Liver (tissue), 8 donors: ENCODE measurements at regions not wholly inside any gene's neighbourhood (a gene's known extent, or its start where the extent isn't known, plus 50 kb on each side); places are given as distances from the start of the nearest gene placed in this dataset.

Experiments
- DNase-seq: peaks from one replicate; pipeline ENCODE4 v3.0.0-alpha.2; 2017; ENCODE audit warnings: low spot score
- H3K27ac ChIP-seq, 2 donors: one replicate each; pipeline ENCODE4 v1.7.0; 2013; ENCODE audit warnings: inconsistent platforms in 2 of 2, low read length in 2 of 2, control low read depth in 1 of 2, low read depth in 1 of 2, mild to moderate bottlenecking in 1 of 2
- H3K27me3 ChIP-seq, 4 donors: one replicate each; pipeline versions ENCODE4 v1.6.1 to v1.7.0; 2013; ENCODE audit warnings: low read length in 3 of 4, inconsistent platforms in 1 of 4, mild to moderate bottlenecking in 1 of 4, moderate library complexity in 1 of 4; ENCODE audit not compliant: control insufficient read depth in 4 of 4, insufficient read depth in 4 of 4
- H3K36me3 ChIP-seq, 4 donors: one replicate each; pipeline versions ENCODE4 v1.6.1 to v1.7.0; 2013; ENCODE audit warnings: low read length in 3 of 4, mild to moderate bottlenecking in 3 of 4, low read depth in 1 of 4, moderate library complexity in 1 of 4; ENCODE audit not compliant: control insufficient read depth in 4 of 4, insufficient read depth in 3 of 4
- H3K4me1 ChIP-seq, 4 donors: one replicate each; pipeline versions ENCODE4 v1.6.1 to v1.7.0; 2013; ENCODE audit warnings: low read length in 3 of 4, mild to moderate bottlenecking in 3 of 4, moderate library complexity in 1 of 4; ENCODE audit not compliant: control insufficient read depth in 4 of 4, insufficient read depth in 4 of 4
- H3K4me3 ChIP-seq, 3 donors: one replicate each; pipeline versions ENCODE4 v1.6.1 to v1.7.0; 2013; ENCODE audit warnings: low read length in 3 of 3, control low read depth in 1 of 3, low read depth in 1 of 3, mild to moderate bottlenecking in 1 of 3
- H3K9ac ChIP-seq, 2 donors: one replicate each; pipeline ENCODE4 v1.7.0; 2013; ENCODE audit warnings: low read length in 2 of 2, mild to moderate bottlenecking in 2 of 2, moderate library complexity in 2 of 2, control low read depth in 1 of 2, low read depth in 1 of 2
- H3K9me3 ChIP-seq, 4 donors: one replicate each; pipeline versions ENCODE4 v1.6.1 to v1.7.0; 2013; ENCODE audit warnings: low read length in 3 of 4; ENCODE audit not compliant: control insufficient read depth in 4 of 4
- EGR1 ChIP-seq, 2 donors: IDR thresholded peaks; 2 replicates each; pipeline ENCODE4 v1.6.1; 2016 to 2018; ENCODE audit warnings: antibody characterized with exemption in 2 of 2, low read depth in 2 of 2
- FOXA1 ChIP-seq: IDR thresholded peaks from 2 replicates; pipeline ENCODE4 v1.6.1; 2016; ENCODE audit warnings: antibody characterized with exemption
- FOXA2 ChIP-seq: IDR thresholded peaks from 2 replicates; pipeline ENCODE4 v1.6.1; 2016; ENCODE audit warnings: antibody characterized with exemption
- GABPA ChIP-seq, 2 donors: IDR thresholded peaks in 1 of 2; conservative IDR thresholded peaks in 1 of 2; 2 replicates each; pipeline ENCODE4 v1.6.1; 2016; ENCODE audit warnings: antibody characterized with exemption in 2 of 2, mild to moderate bottlenecking in 1 of 2, moderate library complexity in 1 of 2
- HNF4A ChIP-seq, 2 donors: conservative IDR thresholded peaks; 2 replicates each; pipeline ENCODE4 v1.6.1; 2016; ENCODE audit warnings: antibody characterized with exemption in 2 of 2, mild to moderate bottlenecking in 2 of 2
- HNF4G ChIP-seq: IDR thresholded peaks from 2 replicates; pipeline ENCODE4 v1.6.1; 2016; ENCODE audit warnings: antibody characterized with exemption
- JUND ChIP-seq, 2 donors: IDR thresholded peaks; 2 replicates each; pipeline ENCODE4 v1.6.1; 2016; ENCODE audit warnings: antibody characterized with exemption in 2 of 2
- NR2F2 ChIP-seq: IDR thresholded peaks from 2 replicates; pipeline ENCODE4 v1.6.1; 2016; ENCODE audit warnings: antibody characterized with exemption
- RAD21 ChIP-seq, 2 donors: IDR thresholded peaks; 2 replicates each; pipeline ENCODE4 v1.6.1; 2016; ENCODE audit warnings: antibody characterized with exemption in 2 of 2, mild to moderate bottlenecking in 2 of 2
- RXRA ChIP-seq, 2 donors: IDR thresholded peaks; 2 replicates each; pipeline ENCODE4 v1.6.1; 2017 to 2018; ENCODE audit warnings: antibody characterized with exemption in 2 of 2, mild to moderate bottlenecking in 1 of 2
- SP1 ChIP-seq: IDR thresholded peaks from 2 replicates; pipeline ENCODE4 v1.6.1; 2018; ENCODE audit warnings: antibody characterized with exemption, mild to moderate bottlenecking
- TAF1 ChIP-seq: conservative IDR thresholded peaks from 2 replicates; pipeline ENCODE4 v1.6.1; 2016; ENCODE audit warnings: antibody characterized with exemption, mild to moderate bottlenecking
- YY1 ChIP-seq: IDR thresholded peaks from 2 replicates; pipeline ENCODE4 v1.6.1; 2016; ENCODE audit warnings: antibody characterized with exemption, mild to moderate bottlenecking
- WGBS: extraction: QIAGEN DNeasy Blood & Tissue Kit; methylation state at CpG from one replicate; pipeline ENCODE4 v1.1.7; 2013; 5-methylcytosine and 5-hydroxymethylcytosine counted together
- TF ChIP-seq, protein P1 (sequence below): IDR thresholded peaks from 2 replicates; pipeline ENCODE4 v1.6.1; 2016; ENCODE audit warnings: antibody characterized with exemption
- TF ChIP-seq, protein P2 (sequence below): fragments of 150-350 bp; IDR thresholded peaks from 2 replicates; pipeline ENCODE4 v1.5.1; 2017; ENCODE audit warnings: improper control_type of control experiment, low read depth, low read length; ENCODE audit not compliant: missing input control
- TF ChIP-seq, protein P3 (sequence below): IDR thresholded peaks from 2 replicates; pipeline ENCODE4 v1.6.1; 2016; ENCODE audit warnings: antibody characterized with exemption
- TF ChIP-seq, protein P4 (sequence below): IDR thresholded peaks from 2 replicates; pipeline ENCODE4 v1.6.1; 2016; ENCODE audit warnings: antibody characterized with exemption
- TF ChIP-seq, protein P5 (sequence below): IDR thresholded peaks from 2 replicates; pipeline ENCODE4 v1.6.1; 2016; ENCODE audit warnings: antibody characterized with exemption, mild to moderate bottlenecking
- donor health status: healthy.
- donor health status: healthy.
- donor health status: healthy.
- donor health status: healthy.
- donor health status: healthy.

DNA sequence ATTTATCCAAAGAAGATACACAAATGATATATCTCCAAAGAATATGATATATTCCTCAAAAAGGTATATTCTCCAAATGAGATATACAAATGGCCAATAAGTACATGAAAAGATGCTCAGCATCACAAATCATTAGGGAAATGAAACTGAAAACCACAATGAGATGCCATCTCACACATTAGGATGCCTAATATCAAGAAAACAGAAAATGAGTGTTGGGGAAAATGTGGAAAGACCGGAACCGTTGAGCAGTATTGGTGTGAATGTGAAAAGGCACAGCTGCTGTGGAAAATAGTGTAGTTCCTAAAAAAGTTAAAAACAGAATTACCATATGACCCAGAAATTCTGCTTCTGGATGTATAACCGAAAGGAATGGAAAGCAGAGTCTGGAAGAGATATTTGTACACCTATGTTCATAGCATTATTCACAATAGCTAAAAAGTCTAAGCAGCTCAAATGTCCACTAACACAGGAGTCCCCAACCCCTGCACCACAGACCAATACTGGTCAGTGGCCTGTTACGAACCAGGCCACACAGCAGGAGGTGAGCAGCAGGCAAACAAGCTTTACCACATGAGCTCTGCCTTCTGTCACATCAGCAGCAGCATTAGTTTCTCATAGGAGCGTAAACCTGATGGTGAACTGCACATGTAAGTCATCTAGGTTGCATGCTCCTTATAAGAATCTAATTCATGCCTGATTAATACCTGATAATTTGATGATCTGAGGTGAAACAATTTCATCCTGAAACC is 291.9 kb downstream of the PCDH20 start:
- no peaks in the 10 kb centered on the region for H3K9me3 ChIP-seq
- H3K9ac ChIP-seq, result no peak overlapping the region
- H3K36me3 ChIP-seq, result no peaks in the 10 kb centered on the region
- no peaks in the 10 kb centered on the region for H3K4me1 ChIP-seq
- H3K27ac ChIP-seq, result no peak overlapping the region
- no peak for DNase-seq
- TF ChIP-seq SP1 (no peak), HNF4A (conservative IDR thresholded peaks at IDR 0.05) (no peak), HNF4G (no peak), RAD21 (IDR thresholded peaks at IDR 0.05) (no peak), FOXA1 (no peak), FOXA2 (no peak), GABPA (IDR thresholded peaks at IDR 0.05 in 1 of 2, conservative IDR thresholded peaks at IDR 0.05 in 1 of 2) (no peak), YY1 (no peak), EGR1 (IDR thresholded peaks at IDR 0.05; ENCODE audit: low read depth in 2 of 2) (no peak), JUND (IDR thresholded peaks at IDR 0.05) (no peak), TAF1 (no peak), RXRA (IDR thresholded peaks at IDR 0.05) (no peak), NR2F2 (no peak)
- TF ChIP-seq, protein P1, sequence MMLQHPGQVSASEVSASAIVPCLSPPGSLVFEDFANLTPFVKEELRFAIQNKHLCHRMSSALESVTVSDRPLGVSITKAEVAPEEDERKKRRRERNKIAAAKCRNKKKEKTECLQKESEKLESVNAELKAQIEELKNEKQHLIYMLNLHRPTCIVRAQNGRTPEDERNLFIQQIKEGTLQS, result no peak
- TF ChIP-seq, protein P2, sequence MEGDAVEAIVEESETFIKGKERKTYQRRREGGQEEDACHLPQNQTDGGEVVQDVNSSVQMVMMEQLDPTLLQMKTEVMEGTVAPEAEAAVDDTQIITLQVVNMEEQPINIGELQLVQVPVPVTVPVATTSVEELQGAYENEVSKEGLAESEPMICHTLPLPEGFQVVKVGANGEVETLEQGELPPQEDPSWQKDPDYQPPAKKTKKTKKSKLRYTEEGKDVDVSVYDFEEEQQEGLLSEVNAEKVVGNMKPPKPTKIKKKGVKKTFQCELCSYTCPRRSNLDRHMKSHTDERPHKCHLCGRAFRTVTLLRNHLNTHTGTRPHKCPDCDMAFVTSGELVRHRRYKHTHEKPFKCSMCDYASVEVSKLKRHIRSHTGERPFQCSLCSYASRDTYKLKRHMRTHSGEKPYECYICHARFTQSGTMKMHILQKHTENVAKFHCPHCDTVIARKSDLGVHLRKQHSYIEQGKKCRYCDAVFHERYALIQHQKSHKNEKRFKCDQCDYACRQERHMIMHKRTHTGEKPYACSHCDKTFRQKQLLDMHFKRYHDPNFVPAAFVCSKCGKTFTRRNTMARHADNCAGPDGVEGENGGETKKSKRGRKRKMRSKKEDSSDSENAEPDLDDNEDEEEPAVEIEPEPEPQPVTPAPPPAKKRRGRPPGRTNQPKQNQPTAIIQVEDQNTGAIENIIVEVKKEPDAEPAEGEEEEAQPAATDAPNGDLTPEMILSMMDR, result no peak
- TF ChIP-seq, protein P3, sequence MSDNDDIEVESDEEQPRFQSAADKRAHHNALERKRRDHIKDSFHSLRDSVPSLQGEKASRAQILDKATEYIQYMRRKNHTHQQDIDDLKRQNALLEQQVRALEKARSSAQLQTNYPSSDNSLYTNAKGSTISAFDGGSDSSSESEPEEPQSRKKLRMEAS, result no peak
- TF ChIP-seq, protein P4, sequence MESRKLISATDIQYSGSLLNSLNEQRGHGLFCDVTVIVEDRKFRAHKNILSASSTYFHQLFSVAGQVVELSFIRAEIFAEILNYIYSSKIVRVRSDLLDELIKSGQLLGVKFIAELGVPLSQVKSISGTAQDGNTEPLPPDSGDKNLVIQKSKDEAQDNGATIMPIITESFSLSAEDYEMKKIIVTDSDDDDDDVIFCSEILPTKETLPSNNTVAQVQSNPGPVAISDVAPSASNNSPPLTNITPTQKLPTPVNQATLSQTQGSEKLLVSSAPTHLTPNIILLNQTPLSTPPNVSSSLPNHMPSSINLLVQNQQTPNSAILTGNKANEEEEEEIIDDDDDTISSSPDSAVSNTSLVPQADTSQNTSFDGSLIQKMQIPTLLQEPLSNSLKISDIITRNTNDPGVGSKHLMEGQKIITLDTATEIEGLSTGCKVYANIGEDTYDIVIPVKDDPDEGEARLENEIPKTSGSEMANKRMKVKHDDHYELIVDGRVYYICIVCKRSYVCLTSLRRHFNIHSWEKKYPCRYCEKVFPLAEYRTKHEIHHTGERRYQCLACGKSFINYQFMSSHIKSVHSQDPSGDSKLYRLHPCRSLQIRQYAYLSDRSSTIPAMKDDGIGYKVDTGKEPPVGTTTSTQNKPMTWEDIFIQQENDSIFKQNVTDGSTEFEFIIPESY, result no peak
- TF ChIP-seq, protein P5, sequence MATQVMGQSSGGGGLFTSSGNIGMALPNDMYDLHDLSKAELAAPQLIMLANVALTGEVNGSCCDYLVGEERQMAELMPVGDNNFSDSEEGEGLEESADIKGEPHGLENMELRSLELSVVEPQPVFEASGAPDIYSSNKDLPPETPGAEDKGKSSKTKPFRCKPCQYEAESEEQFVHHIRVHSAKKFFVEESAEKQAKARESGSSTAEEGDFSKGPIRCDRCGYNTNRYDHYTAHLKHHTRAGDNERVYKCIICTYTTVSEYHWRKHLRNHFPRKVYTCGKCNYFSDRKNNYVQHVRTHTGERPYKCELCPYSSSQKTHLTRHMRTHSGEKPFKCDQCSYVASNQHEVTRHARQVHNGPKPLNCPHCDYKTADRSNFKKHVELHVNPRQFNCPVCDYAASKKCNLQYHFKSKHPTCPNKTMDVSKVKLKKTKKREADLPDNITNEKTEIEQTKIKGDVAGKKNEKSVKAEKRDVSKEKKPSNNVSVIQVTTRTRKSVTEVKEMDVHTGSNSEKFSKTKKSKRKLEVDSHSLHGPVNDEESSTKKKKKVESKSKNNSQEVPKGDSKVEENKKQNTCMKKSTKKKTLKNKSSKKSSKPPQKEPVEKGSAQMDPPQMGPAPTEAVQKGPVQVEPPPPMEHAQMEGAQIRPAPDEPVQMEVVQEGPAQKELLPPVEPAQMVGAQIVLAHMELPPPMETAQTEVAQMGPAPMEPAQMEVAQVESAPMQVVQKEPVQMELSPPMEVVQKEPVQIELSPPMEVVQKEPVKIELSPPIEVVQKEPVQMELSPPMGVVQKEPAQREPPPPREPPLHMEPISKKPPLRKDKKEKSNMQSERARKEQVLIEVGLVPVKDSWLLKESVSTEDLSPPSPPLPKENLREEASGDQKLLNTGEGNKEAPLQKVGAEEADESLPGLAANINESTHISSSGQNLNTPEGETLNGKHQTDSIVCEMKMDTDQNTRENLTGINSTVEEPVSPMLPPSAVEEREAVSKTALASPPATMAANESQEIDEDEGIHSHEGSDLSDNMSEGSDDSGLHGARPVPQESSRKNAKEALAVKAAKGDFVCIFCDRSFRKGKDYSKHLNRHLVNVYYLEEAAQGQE, result no peak
- H3K4me3 ChIP-seq, result no peak overlapping the region
- 73% methylated on average over 5 of the region's 5 CpGs for WGBS
- no peaks in the 10 kb centered on the region for H3K27me3 ChIP-seq
